Choroid plexus epithelial cell (primary cell): ENCODE measurements at regions not wholly inside any gene's neighbourhood (a gene's known extent, or its start where the extent isn't known, plus 50 kb on each side); places are given as distances from the start of the nearest gene placed in this dataset.

Experiments
- DNase-seq: peaks from one replicate; pipeline ENCODE4 v3.0.0-alpha.2; 2010; ENCODE audit warnings: low read depth
- H3K4me3 ChIP-seq: 2 replicates; pipeline ENCODE4 v1.5.1; 2011; ENCODE audit warnings: low read depth, mild to moderate bottlenecking, control low read depth, low read length, moderate library complexity
- TF ChIP-seq, protein P1 (sequence below): conservative IDR thresholded peaks from 2 replicates; pipeline ENCODE4 v1.5.1; 2011; ENCODE audit warnings: low read depth, mild to moderate bottlenecking, control low read depth, inconsistent platforms, low read length, moderate library complexity

DNA sequence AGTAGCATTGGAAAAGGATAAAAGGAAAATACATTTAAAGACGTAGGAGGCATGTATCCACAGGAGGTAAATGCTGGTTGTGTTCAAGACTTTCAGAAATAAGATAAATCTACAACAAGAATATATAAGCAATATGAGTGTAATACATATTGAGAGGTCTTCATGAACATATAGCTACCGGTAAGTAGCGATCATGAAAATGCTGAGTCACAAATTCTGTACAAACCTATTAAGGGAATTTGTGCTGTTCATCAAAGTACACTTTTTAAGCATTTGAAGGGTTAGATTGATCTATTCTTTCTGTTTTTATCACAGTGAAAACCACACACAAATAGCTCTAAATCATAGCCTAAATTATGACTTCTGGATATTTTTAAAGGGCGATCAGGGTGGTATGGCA, 173.1 kb upstream of the NYAP2 start:
- DNase-seq, result no peak
- no peak overlapping the region for H3K4me3 ChIP-seq
- TF ChIP-seq, protein P1, sequence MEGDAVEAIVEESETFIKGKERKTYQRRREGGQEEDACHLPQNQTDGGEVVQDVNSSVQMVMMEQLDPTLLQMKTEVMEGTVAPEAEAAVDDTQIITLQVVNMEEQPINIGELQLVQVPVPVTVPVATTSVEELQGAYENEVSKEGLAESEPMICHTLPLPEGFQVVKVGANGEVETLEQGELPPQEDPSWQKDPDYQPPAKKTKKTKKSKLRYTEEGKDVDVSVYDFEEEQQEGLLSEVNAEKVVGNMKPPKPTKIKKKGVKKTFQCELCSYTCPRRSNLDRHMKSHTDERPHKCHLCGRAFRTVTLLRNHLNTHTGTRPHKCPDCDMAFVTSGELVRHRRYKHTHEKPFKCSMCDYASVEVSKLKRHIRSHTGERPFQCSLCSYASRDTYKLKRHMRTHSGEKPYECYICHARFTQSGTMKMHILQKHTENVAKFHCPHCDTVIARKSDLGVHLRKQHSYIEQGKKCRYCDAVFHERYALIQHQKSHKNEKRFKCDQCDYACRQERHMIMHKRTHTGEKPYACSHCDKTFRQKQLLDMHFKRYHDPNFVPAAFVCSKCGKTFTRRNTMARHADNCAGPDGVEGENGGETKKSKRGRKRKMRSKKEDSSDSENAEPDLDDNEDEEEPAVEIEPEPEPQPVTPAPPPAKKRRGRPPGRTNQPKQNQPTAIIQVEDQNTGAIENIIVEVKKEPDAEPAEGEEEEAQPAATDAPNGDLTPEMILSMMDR, result no peak

DNA sequence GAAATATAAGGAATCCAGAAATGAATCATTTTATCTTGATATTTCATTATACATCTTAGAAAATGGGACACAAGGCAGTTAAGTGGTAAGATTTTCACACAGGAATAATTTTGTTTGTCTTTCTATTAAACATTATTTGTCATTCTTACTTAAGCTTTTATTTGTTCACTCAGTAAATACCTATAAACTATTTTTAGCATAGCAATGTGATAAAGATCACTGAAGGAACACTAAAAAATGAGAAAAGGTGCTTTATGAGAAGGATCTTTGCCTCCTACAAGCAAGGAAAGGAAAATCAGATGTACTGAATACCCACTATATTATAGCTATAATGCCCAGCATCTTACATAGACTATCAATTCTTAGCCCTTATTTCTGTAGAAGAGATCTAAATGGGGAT, 176.2 kb upstream of the NYAP2 start:
- TF ChIP-seq, protein P1, result no peak
- H3K4me3 ChIP-seq, result no peak overlapping the region
- no peak for DNase-seq

DNA sequence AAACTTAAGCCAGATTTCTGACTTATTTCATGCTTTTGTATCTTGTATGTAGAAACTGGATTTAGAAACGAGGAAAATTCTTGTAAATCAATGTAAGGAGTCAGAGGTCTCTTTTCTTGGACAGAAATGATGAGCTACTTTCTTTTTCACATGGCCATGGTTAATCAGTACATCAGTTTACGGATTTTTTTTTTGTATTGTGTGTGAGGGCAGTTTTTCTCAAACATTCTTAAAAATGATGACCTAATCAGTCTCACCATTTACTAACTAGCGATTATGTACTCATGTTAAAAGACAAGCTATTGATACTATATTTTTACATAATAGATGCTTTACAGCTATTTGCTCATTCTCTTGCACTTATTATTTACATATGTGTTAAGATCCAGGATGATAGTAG, 165.2 kb upstream of the DOCK10 start:
- H3K4me3 ChIP-seq, result no peak overlapping the region
- TF ChIP-seq, protein P1, result no peak
- DNase-seq, result no peak

DNA sequence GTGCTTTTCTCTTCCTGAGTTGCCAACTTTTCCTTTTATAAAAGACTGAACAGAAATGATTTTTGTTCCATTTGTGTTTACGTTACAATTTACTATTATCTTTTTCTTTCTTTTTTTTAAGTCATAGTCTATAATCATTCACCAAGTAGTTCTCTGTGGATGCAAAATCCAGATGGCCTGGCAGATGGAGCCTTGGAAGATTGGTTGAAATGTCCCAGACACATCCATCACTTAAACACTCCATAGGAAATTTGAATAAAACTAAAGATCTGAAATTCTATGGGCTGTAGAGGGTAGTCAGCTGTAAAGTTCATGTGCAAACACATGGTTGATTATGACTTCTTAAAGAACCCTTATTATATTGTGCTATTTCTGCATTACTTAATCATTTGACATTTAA, 164.8 kb upstream of the DOCK10 start:
- TF ChIP-seq, protein P1, result no peak
- DNase-seq, result no peak

DNA sequence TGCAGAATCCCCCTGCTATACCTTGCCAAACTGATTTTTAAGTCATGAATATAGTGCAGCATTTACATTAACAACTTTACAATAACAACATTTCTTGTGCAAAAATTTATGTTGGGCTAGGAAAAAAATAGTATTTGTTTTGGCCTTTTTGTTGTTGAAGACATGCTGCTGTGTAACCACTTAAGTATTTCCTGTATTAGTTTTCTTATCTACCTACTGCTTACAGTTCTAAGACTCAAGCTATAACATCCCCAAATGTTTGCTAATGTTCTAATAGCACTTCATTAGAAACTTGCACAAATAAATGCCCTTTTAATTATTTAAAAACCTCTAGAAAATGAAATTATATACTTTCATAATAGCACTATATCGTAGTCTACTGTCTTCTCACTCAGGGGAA, 154.3 kb upstream of the DOCK10 start:
- TF ChIP-seq, protein P1, result no peak
- peak; percentile 39 for DNase-seq
- no peak overlapping the region for H3K4me3 ChIP-seq

More for the DNA sequence above, 164.8 kb upstream of the DOCK10 start:
- no peak overlapping the region for H3K4me3 ChIP-seq

DNA sequence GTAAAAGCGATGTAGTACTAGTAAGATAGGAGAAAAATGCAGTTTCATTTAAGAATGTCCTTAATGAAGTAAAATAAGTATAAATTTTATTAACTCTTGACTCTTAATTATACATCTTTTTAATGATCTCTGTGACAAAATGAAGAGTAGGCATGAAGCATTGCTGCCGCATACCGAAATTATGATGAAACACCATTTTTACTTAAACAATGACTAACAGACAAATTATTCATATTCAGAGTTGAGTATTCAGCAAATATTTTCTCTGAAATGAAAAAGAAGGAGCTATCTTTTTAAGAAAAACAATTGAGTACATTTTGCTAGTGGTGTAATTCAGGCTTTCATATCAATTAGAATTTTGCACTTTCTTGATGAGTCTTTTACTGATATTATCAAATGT, 150.6 kb upstream of the DOCK10 start:
- H3K4me3 ChIP-seq, result no peak overlapping the region
- DNase-seq, result peak; percentile 64
- TF ChIP-seq, protein P1, result no peak

DNA sequence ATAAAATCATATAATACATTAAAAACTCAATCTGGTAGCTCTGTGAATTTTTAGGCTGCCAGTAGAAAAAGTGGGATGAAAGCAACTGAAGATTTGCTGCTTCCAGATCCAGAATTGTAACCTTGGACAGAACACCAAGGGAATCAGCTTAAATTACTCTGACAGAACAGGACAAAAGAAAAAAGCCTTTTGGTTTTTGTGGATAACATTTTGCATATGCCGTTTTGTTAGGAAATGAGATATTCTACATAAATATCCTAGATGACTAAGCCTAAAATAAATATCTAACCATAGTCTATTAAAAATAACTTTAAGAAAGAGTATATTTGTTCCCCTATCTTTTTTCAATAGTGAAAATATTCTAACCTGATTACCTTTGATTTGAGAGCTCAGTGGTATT, 148.7 kb upstream of the DOCK10 start:
- TF ChIP-seq, protein P1, result no peak
- no peak overlapping the region for H3K4me3 ChIP-seq
- no peak for DNase-seq
